ENCODE measurements at regions not wholly inside any gene's neighbourhood (a gene's known extent, or its start where the extent isn't known, plus 50 kb on each side); places are given as distances from the start of the nearest gene placed in this dataset.

DNA sequence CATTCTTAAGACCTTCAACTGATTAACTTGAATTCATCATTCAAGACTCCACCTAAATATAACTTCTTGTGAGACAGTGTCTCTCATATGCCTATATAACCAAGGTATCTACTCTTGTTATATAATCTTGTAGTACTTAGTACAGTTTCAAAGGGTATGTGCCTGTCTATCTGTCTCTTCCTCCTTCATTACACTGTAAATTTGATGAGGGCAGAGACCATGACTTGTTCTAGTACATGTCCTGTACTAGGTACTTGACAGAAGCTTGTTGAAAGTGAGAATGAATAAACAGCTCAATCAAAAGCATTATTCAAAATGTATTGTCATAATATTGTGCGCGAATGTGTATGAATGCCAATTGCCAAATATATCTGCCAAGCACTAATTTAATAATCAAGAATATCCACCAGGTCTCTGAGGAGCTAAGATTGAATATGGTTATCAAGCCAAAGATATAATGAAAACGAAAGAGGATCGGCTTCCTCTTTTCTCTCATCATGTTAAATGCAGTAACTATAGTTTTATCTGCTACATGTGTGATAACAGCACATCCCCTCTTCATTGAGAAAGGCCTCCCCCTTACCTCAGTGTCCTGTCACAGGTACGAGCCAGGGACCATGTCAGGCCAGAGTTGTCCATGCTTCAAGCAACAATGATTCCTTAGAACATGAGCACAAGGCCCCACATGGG lies 117.3 kb downstream of the UCHL5 start:
- H3K27ac ChIP-seq (ENCODE audit: insufficient read depth, low read depth, low read length), result no peak overlapping the region
- no peaks in the 10 kb centered on the region for H3K9me1 ChIP-seq (replicated peaks; ENCODE audit: control insufficient read depth, extremely low read depth, insufficient read depth, low read length)
- FAIRE-seq, result no peak
- no peak for DNase-seq (ENCODE audit: low read depth, low spot score)
- TF ChIP-seq POLR2A (IDR thresholded peaks at IDR 0.05; ENCODE audit: low read depth, low read length) (no peak), POLR2AphosphoS5 (IDR thresholded peaks at IDR 0.05; ENCODE audit: insufficient read depth, low read depth, low read length) (no peak), JUN (IDR thresholded peaks at IDR 0.05; ENCODE audit: borderline replicate concordance, insufficient read depth, insufficient read length, low read depth) (no peak)
- TF ChIP-seq, protein P1, sequence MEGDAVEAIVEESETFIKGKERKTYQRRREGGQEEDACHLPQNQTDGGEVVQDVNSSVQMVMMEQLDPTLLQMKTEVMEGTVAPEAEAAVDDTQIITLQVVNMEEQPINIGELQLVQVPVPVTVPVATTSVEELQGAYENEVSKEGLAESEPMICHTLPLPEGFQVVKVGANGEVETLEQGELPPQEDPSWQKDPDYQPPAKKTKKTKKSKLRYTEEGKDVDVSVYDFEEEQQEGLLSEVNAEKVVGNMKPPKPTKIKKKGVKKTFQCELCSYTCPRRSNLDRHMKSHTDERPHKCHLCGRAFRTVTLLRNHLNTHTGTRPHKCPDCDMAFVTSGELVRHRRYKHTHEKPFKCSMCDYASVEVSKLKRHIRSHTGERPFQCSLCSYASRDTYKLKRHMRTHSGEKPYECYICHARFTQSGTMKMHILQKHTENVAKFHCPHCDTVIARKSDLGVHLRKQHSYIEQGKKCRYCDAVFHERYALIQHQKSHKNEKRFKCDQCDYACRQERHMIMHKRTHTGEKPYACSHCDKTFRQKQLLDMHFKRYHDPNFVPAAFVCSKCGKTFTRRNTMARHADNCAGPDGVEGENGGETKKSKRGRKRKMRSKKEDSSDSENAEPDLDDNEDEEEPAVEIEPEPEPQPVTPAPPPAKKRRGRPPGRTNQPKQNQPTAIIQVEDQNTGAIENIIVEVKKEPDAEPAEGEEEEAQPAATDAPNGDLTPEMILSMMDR (IDR thresholded peaks at IDR 0.05; ENCODE audit: extremely low read depth in 1 of 2, insufficient read depth in 1 of 2, low read depth in 1 of 2, low read length in 2 of 2), result no peak
- no peaks in the 10 kb centered on the region for H3K9me3 ChIP-seq (replicated peaks; ENCODE audit: control insufficient read depth, insufficient read depth, low read length)
- no peaks in the 10 kb centered on the region for H3K79me2 ChIP-seq (ENCODE audit: control insufficient read depth, insufficient read depth, low read length)
- H3K4me1 ChIP-seq (ENCODE audit: control insufficient read depth, extremely low read depth, insufficient read depth, low read length), result peaks cover 9% of the 10 kb centered on the region
- intact Hi-C loops (cut with micrococcal nuclease), result no loop called here
- POLR2A ChIA-PET, result no interaction called here
- no peaks in the 10 kb centered on the region for H3K36me3 ChIP-seq (ENCODE audit: control insufficient read depth in 2 of 2, extremely low read depth in 1 of 2, insufficient read depth in 2 of 2, low read length in 2 of 2)
- no peaks in the 10 kb centered on the region for H3K27me3 ChIP-seq (ENCODE audit: control insufficient read depth in 2 of 2, insufficient read depth in 2 of 2, low read length in 2 of 2)
- CTCF ChIA-PET, result interaction anchor here (0.9 kb wide), 1 partner anchor 130 kb away, joined by 3 read pairs; no protein-coding TSS in a partner anchor
- H3K4me2 ChIP-seq (ENCODE audit: insufficient read depth, low read length), result no peak overlapping the region
- H4K20me1 ChIP-seq (replicated peaks; ENCODE audit: control insufficient read depth, extremely low read depth, insufficient read depth, low read length), result no peaks in the 10 kb centered on the region
- no peak overlapping the region for H3K9ac ChIP-seq (replicated peaks; ENCODE audit: extremely low read depth, insufficient read depth, low read length)
- BruUV-seq (replicated peaks), result no TSS peak
- no peak overlapping the region for H2AFZ ChIP-seq (ENCODE audit: low read depth, low read length)
- dilution Hi-C loops (cut with MboI; ENCODE audit: extremely low pct_ligation_motif_present, low sequenced_read_pairs), result no loop called here
- H3K4me3 ChIP-seq (replicated peaks in 1 of 3; ENCODE audit: insufficient read depth in 1 of 3, low read depth in 1 of 3, low read length in 3 of 3), result no peak overlapping the region

DNA sequence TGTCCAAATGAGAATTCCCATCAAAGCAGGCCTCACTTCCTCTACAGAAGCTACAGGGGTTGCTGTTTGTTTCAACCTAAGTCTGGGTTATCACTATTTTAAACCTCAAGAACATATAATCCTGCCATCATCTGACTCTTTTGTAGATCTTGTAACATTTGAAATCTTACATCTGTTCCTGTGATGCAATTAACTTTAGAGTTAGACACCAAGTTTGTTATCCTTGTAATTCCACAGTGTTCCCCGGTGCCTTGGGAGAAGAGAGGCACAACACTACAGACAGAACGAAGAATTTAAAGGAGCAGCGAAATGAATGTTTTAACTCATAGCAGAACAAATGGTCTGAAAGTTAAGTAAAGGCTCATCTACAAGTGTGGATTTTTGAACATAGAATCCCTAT lies 116.1 kb downstream of the UCHL5 start:
- Histone ChIP-seq H3K4me2 (ENCODE audit: insufficient read depth, low read length) (no peak overlapping the region), H3K9me1 (replicated peaks; ENCODE audit: control insufficient read depth, extremely low read depth, insufficient read depth, low read length) (no peaks in the 10 kb centered on the region), H3K4me3 (replicated peaks in 1 of 3; ENCODE audit: insufficient read depth in 1 of 3, low read depth in 1 of 3, low read length in 3 of 3) (no peak overlapping the region), H3K27ac (ENCODE audit: insufficient read depth, low read depth, low read length) (no peak overlapping the region), H3K9me3 (replicated peaks; ENCODE audit: control insufficient read depth, insufficient read depth, low read length) (no peaks in the 10 kb centered on the region), H2AFZ (ENCODE audit: low read depth, low read length) (no peak overlapping the region), H3K79me2 (ENCODE audit: control insufficient read depth, insufficient read depth, low read length) (no peaks in the 10 kb centered on the region), H4K20me1 (replicated peaks; ENCODE audit: control insufficient read depth, extremely low read depth, insufficient read depth, low read length) (no peaks in the 10 kb centered on the region), H3K4me1 (ENCODE audit: control insufficient read depth, extremely low read depth, insufficient read depth, low read length) (no peaks in the 10 kb centered on the region), H3K9ac (replicated peaks; ENCODE audit: extremely low read depth, insufficient read depth, low read length) (no peak overlapping the region), H3K36me3 (ENCODE audit: control insufficient read depth in 2 of 2, extremely low read depth in 1 of 2, insufficient read depth in 2 of 2, low read length in 2 of 2) (no peaks in the 10 kb centered on the region), H3K27me3 (ENCODE audit: control insufficient read depth in 2 of 2, insufficient read depth in 2 of 2, low read length in 2 of 2) (no peaks in the 10 kb centered on the region)
- FAIRE-seq, result no peak
- dilution Hi-C loops (cut with MboI; ENCODE audit: extremely low pct_ligation_motif_present, low sequenced_read_pairs) (no loop called here), intact Hi-C loops (cut with micrococcal nuclease) (no loop called here)
- no peak for TF ChIP-seq MYC (IDR thresholded peaks at IDR 0.05; ENCODE audit: low read depth, low read length)
- TF ChIP-seq, protein P2, sequence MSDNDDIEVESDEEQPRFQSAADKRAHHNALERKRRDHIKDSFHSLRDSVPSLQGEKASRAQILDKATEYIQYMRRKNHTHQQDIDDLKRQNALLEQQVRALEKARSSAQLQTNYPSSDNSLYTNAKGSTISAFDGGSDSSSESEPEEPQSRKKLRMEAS (IDR thresholded peaks at IDR 0.05; ENCODE audit: insufficient read depth, insufficient read length), result no peak
- TF ChIP-seq POLR2AphosphoS5 (IDR thresholded peaks at IDR 0.05; ENCODE audit: insufficient read depth, low read depth, low read length), result no peak
- DNase-seq (ENCODE audit: low read depth, low spot score), result no peak
- ChIA-PET CTCF (interaction anchor here (0.9 to 1.3 kb wide), 3 partner anchors 9 to 87 kb away, joined by 3 to 6 read pairs (median 3); no protein-coding TSS in a partner anchor), POLR2A (no interaction called here)
- no TSS peak for BruUV-seq (replicated peaks)

Data from endothelial cell of umbilical vein (primary cell).